SU-DHL-6 (cell line): ENCODE measurements at regions not wholly inside any gene's neighbourhood (a gene's known extent, or its start where the extent isn't known, plus 50 kb on each side); places are given as distances from the start of the nearest gene placed in this dataset.

ENCODE experiments used
- H2AFZ ChIP-seq: fragments of 200-600 bp; sonication (generic); 2 replicates; pipeline ENCODE4 v1.6.1; 2014; ENCODE audit warnings: low read depth, mild to moderate bottlenecking, moderate library complexity, mixed read lengths, antibody characterized with exemption, low read length; ENCODE audit not compliant: severe bottlenecking
- H3F3A ChIP-seq: fragments of 200-600 bp; shearing (Covaris generic); 2 replicates; pipeline ENCODE4 v1.6.0; 2016; ENCODE audit warnings: antibody characterized with exemption, mild to moderate bottlenecking; ENCODE audit not compliant: insufficient read depth
- H3K27ac ChIP-seq: fragments of 200-600 bp; sonication (generic); 2 replicates; pipeline ENCODE4 v1.5.1; 2016; ENCODE audit warnings: low read depth, mild to moderate bottlenecking, low read length, moderate library complexity, mixed read lengths
- H3K27me3 ChIP-seq: fragments of 200-600 bp; sonication (generic), shearing (Covaris generic); 2 replicates; pipeline ENCODE4 v1.6.0; 2014; ENCODE audit warnings: mild to moderate bottlenecking, low read length
- H3K36me3 ChIP-seq: fragments of 200-600 bp; sonication (generic); 2 replicates; pipeline ENCODE4 v1.6.1; 2014; ENCODE audit warnings: mild to moderate bottlenecking, low read length, mixed read lengths
- H3K4me2 ChIP-seq: fragments of 300-600, 200-600 bp; shearing (Covaris generic), sonication (generic); 2 replicates; pipeline ENCODE4 v1.6.0; 2014; ENCODE audit warnings: low read length, low read depth, mild to moderate bottlenecking; ENCODE audit not compliant: poor library complexity, severe bottlenecking
- H3K4me3 ChIP-seq: fragments of 200-600 bp; sonication (generic); 2 replicates; pipeline ENCODE4 v1.5.1; 2014; ENCODE audit warnings: antibody characterized with exemption, low read length, mild to moderate bottlenecking, mixed read lengths; ENCODE audit not compliant: insufficient read depth, poor library complexity, severe bottlenecking
- H3K79me2 ChIP-seq: fragments of 200-600 bp; sonication (generic); 2 replicates; pipeline ENCODE4 v1.6.1; 2014; ENCODE audit warnings: mild to moderate bottlenecking, low read length, moderate library complexity; ENCODE audit not compliant: insufficient read depth
- H3K9ac ChIP-seq: fragments of 200-600 bp; sonication (generic); 2 replicates; pipeline ENCODE4 v1.7.0; 2014; ENCODE audit warnings: mild to moderate bottlenecking, low read length
- H3K9me2 ChIP-seq: fragments of 200-600 bp; sonication (generic); replicated peaks from 2 replicates; pipeline ENCODE4 v1.6.1; 2014; ENCODE audit warnings: low read length; ENCODE audit not compliant: insufficient read depth
- H3K9me3 ChIP-seq: fragments of 200-600 bp; sonication (generic); 2 replicates; pipeline ENCODE4 v1.6.1; 2014; ENCODE audit warnings: low read length, mixed read lengths; ENCODE audit not compliant: insufficient read depth
- H4K20me1 ChIP-seq: fragments of 200-600 bp; sonication (generic); 2 replicates; pipeline ENCODE4 v1.6.1; 2014; ENCODE audit warnings: low read depth, mild to moderate bottlenecking, antibody characterized with exemption, low read length, moderate library complexity, mixed read lengths
- CTCF ChIP-seq: fragments of 200-600 bp; sonication (generic); IDR thresholded peaks from one replicate; pipeline ENCODE4 v1.5.1; 2017; ENCODE audit warnings: antibody characterized with exemption, mild to moderate bottlenecking, low read length, moderate library complexity; ENCODE audit not compliant: insufficient read depth, poor library complexity, severe bottlenecking
- EZH2phosphoT487 ChIP-seq: fragments of 200-600 bp; sonication (generic), shearing (Covaris generic); conservative IDR thresholded peaks from 2 replicates; pipeline ENCODE4 v1.6.1; 2018; ENCODE audit warnings: mild to moderate bottlenecking, antibody characterized with exemption, low read length, moderate library complexity, mixed read lengths

DNA sequence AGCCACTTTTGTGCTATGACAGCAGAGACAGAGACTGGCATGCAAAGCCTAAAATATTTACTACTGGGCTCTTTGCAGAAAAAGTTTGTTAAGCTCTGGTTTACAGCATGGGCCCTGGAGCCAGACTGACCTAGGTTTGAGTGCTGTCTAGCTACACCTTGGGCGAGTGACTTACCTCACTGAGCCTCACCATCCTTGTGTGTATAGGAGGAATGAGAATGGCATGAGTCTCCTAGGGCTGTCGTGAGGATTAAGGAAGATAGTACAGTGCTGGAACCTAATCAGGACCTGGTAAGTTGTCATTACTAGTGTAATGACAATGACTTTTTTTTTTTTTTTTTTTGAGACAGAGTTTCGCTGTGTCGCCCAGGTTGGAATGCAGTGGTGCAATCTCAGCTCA lies 65.2 kb downstream of the MSX2 start:
- Histone ChIP-seq H3K4me3 (no peak overlapping the region), H3K9ac (no peak overlapping the region), H3K36me3 (no peaks in the 10 kb centered on the region), H3F3A (no peaks in the 10 kb centered on the region), H3K79me2 (no peaks in the 10 kb centered on the region), H3K27me3 (no peaks in the 10 kb centered on the region), H3K27ac (no peak overlapping the region), H3K4me2 (no peak overlapping the region), H3K9me3 (no peaks in the 10 kb centered on the region), H2AFZ (no peak overlapping the region), H4K20me1 (no peaks in the 10 kb centered on the region), H3K9me2 (no peaks in the 10 kb centered on the region; the same call in 1 of the 2 replicates)
- TF ChIP-seq CTCF (no peak), EZH2phosphoT487 (no peak)

- H3K4me3 ChIP-seq, result no peak overlapping the region
- no peaks in the 10 kb centered on the region for H4K20me1 ChIP-seq
- TF ChIP-seq EZH2phosphoT487, result no peak
- no peak for TF ChIP-seq CTCF
- no peak overlapping the region for H3K9ac ChIP-seq
- no peaks in the 10 kb centered on the region for H3F3A ChIP-seq
- no peaks in the 10 kb centered on the region for H3K79me2 ChIP-seq
- H2AFZ ChIP-seq, result no peak overlapping the region
- H3K36me3 ChIP-seq, result no peaks in the 10 kb centered on the region
- H3K27ac ChIP-seq, result no peak overlapping the region
- H3K9me2 ChIP-seq, result no peaks in the 10 kb centered on the region; the same call in 1 of the 2 replicates
- H3K9me3 ChIP-seq, result no peaks in the 10 kb centered on the region
- no peaks in the 10 kb centered on the region for H3K27me3 ChIP-seq
- H3K4me2 ChIP-seq, result no peak overlapping the region
Observed at GRCh38 chr5:174785120-174785680, 60.8 kb downstream of the MSX2 start.
